ENCODE measurements at regions not wholly inside any gene's neighbourhood (a gene's known extent, or its start where the extent isn't known, plus 50 kb on each side); places are given as distances from the start of the nearest gene placed in this dataset.

DNA sequence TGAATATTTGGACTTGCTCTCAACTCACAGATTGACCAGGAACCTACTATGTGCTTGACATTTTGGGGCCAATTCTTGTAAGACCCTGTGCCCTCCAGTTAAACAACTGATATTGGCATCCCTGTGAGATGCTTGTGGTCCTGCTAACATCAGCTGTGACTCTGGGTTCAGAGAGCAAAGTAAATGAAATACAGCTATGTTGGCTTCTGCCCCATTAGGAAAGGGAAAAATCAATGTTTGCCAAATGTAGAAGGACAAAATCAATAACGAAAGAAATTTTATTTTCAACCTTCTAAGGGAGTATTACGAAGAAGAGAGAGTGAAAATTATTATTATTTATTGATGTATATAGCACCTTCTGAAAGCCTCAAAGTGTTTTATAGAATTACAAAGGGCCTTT, 266.9 kb upstream of the ARID1B start:
- H3K9me1 ChIP-seq (ENCODE audit: insufficient read depth, low read length) = no peaks in the 10 kb centered on the region
- no peak overlapping the region for H3K4me3 ChIP-seq (ENCODE audit: insufficient read depth, low read depth, low read length)
- TF ChIP-seq FOS (IDR thresholded peaks at IDR 0.05; ENCODE audit: low read depth, low read length) (no peak), POLR2A (IDR thresholded peaks at IDR 0.05; ENCODE audit: low read depth, low read length) (no peak), SMC3 (IDR thresholded peaks at IDR 0.05; ENCODE audit: low read depth, low read length) (no peak), MXI1 (IDR thresholded peaks at IDR 0.05; ENCODE audit: borderline replicate concordance, low read depth, low read length) (no peak), CEBPB (IDR thresholded peaks at IDR 0.05; ENCODE audit: low read depth, low read length) (no peak), MAZ (IDR thresholded peaks at IDR 0.05; ENCODE audit: borderline replicate concordance, low read depth, low read length) (no peak), NFE2L2 (IDR thresholded peaks at IDR 0.05; ENCODE audit: low read depth, low read length) (no peak), BHLHE40 (IDR thresholded peaks at IDR 0.05; ENCODE audit: low read depth, low read length) (no peak), MAFK (IDR thresholded peaks at IDR 0.05; ENCODE audit: low read depth, low read length) (no peak), RCOR1 (IDR thresholded peaks at IDR 0.05; ENCODE audit: insufficient replicate concordance, low read length) (no peak)
- TF ChIP-seq, protein P1, sequence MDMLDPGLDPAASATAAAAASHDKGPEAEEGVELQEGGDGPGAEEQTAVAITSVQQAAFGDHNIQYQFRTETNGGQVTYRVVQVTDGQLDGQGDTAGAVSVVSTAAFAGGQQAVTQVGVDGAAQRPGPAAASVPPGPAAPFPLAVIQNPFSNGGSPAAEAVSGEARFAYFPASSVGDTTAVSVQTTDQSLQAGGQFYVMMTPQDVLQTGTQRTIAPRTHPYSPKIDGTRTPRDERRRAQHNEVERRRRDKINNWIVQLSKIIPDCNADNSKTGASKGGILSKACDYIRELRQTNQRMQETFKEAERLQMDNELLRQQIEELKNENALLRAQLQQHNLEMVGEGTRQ (IDR thresholded peaks at IDR 0.05; ENCODE audit: low read depth, low read length) = no peak
- TF ChIP-seq, protein P2, sequence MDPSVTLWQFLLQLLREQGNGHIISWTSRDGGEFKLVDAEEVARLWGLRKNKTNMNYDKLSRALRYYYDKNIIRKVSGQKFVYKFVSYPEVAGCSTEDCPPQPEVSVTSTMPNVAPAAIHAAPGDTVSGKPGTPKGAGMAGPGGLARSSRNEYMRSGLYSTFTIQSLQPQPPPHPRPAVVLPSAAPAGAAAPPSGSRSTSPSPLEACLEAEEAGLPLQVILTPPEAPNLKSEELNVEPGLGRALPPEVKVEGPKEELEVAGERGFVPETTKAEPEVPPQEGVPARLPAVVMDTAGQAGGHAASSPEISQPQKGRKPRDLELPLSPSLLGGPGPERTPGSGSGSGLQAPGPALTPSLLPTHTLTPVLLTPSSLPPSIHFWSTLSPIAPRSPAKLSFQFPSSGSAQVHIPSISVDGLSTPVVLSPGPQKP (IDR thresholded peaks at IDR 0.05; ENCODE audit: borderline replicate concordance, low read depth, low read length) = no peak
- TF ChIP-seq, protein P3, sequence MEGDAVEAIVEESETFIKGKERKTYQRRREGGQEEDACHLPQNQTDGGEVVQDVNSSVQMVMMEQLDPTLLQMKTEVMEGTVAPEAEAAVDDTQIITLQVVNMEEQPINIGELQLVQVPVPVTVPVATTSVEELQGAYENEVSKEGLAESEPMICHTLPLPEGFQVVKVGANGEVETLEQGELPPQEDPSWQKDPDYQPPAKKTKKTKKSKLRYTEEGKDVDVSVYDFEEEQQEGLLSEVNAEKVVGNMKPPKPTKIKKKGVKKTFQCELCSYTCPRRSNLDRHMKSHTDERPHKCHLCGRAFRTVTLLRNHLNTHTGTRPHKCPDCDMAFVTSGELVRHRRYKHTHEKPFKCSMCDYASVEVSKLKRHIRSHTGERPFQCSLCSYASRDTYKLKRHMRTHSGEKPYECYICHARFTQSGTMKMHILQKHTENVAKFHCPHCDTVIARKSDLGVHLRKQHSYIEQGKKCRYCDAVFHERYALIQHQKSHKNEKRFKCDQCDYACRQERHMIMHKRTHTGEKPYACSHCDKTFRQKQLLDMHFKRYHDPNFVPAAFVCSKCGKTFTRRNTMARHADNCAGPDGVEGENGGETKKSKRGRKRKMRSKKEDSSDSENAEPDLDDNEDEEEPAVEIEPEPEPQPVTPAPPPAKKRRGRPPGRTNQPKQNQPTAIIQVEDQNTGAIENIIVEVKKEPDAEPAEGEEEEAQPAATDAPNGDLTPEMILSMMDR (conservative IDR thresholded peaks at IDR 0.05; ENCODE audit: low read depth, low read length) = no peak
- WGBS, 2 experiments (ENCODE audit: extremely low coverage in 2 of 2, insufficient read length in 1 of 2) = no CpG with 5 or more reads among the region's 2 CpGs
- no peak overlapping the region for H4K8ac ChIP-seq (ENCODE audit: low read depth in 2 of 2, low read length in 2 of 2)
- H3K27ac ChIP-seq (ENCODE audit: insufficient read depth, low read length) = no peak overlapping the region
- H3K4me1 ChIP-seq (ENCODE audit: control insufficient read depth, insufficient read depth, low read length) = no peaks in the 10 kb centered on the region
- H3K36me3 ChIP-seq (ENCODE audit: control insufficient read depth, insufficient read depth, low read length) = no peaks in the 10 kb centered on the region
- BruUV-seq (replicated peaks) = no TSS peak
- no peak overlapping the region for H3K18ac ChIP-seq (ENCODE audit: low read depth, low read length)
- H3K9me3 ChIP-seq (ENCODE audit: control insufficient read depth, insufficient read depth, low read length) = no peaks in the 10 kb centered on the region
- dilution Hi-C loops (cut with HindIII; ENCODE audit: low sequenced_read_pairs, unreplicated experiment) = no loop called here
- H4K5ac ChIP-seq (ENCODE audit: low read depth, low read length) = no peak overlapping the region
- H3K56ac ChIP-seq (ENCODE audit: extremely low read depth, insufficient read depth, low read length) = no peak overlapping the region
- intact Hi-C loops (cut with micrococcal nuclease) = no loop called here
- ATAC-seq (ENCODE audit: low read depth) (no peak), DNase-seq (no peak)
- no peak overlapping the region for H2BK120ac ChIP-seq (ENCODE audit: low read depth, low read length)
- H3K14ac ChIP-seq (replicated peaks; ENCODE audit: low read depth, low read length) = no peak overlapping the region
- H3K9ac ChIP-seq (ENCODE audit: low read depth, low read length) = no peak overlapping the region
- H4K20me1 ChIP-seq (ENCODE audit: insufficient read depth, low read length) = no peaks in the 10 kb centered on the region
- ChIA-PET POLR2A (ENCODE audit: unreplicated experiment) (no interaction called here), CTCF (no interaction called here)
- no peak overlapping the region for H2AK9ac ChIP-seq (replicated peaks; ENCODE audit: low read depth, low read length, poor library complexity)
- H2AFZ ChIP-seq (replicated peaks; ENCODE audit: low read length, poor library complexity) = no peak overlapping the region
- H4K91ac ChIP-seq (ENCODE audit: insufficient read depth, low read depth, low read length) = no peak overlapping the region
- no peak overlapping the region for H3K4ac ChIP-seq (ENCODE audit: low read depth, low read length)
- H3K4me2 ChIP-seq (ENCODE audit: low read depth, low read length) = no peak overlapping the region
- no peak overlapping the region for H2BK15ac ChIP-seq (ENCODE audit: low read depth, low read length)
- in situ Hi-C loops (cut with MboI; ENCODE audit: low sequenced_read_pairs) = no loop called here
- H3K23ac ChIP-seq (ENCODE audit: low read depth, low read length) = no peak overlapping the region
- H2BK5ac ChIP-seq (ENCODE audit: low read depth, low read length, poor library complexity, severe bottlenecking) = no peak overlapping the region
- no peak overlapping the region for H2AK5ac ChIP-seq (ENCODE audit: low read depth, low read length)
- H3K27me3 ChIP-seq (ENCODE audit: control insufficient read depth, insufficient read depth, low read length) = peaks cover 2% of the 10 kb centered on the region
- H3K79me1 ChIP-seq (ENCODE audit: low read depth in 1 of 2, low read length in 2 of 2) = no peaks in the 10 kb centered on the region
- no peak overlapping the region for H2BK20ac ChIP-seq (ENCODE audit: low read depth, low read length)
